Suprapubic skin (tissue), 4 donors: ENCODE measurements at regions not wholly inside any gene's neighbourhood (a gene's known extent, or its start where the extent isn't known, plus 50 kb on each side); places are given as distances from the start of the nearest gene placed in this dataset.

Experiments used
- POLR2A ChIP-seq, 2 donors: fragments of 450-650 bp; IDR thresholded peaks; one replicate each; pipeline ENCODE4 v1.6.1; 2017; ENCODE audit warnings: antibody characterized with exemption in 2 of 2, mild to moderate bottlenecking in 2 of 2, moderate library complexity in 2 of 2
- POLR2AphosphoS5 ChIP-seq, 3 donors: sonication (generic); formaldehyde crosslinking; IDR thresholded peaks; one replicate each; pipeline ENCODE4 v1.6.1; 2017; ENCODE audit warnings: antibody characterized with exemption in 3 of 3
- TF ChIP-seq, protein P1 (sequence below), 2 donors: fragments of 200-600 bp in 1 of 2; fragments of 450-650 bp in 1 of 2; sonication (generic) in 1 of 2; IDR thresholded peaks; one replicate each; pipeline ENCODE4 v1.5.1; 2016 to 2019; ENCODE audit warnings: antibody characterized with exemption in 2 of 2, mild to moderate bottlenecking in 1 of 2, moderate library complexity in 1 of 2

DNA sequence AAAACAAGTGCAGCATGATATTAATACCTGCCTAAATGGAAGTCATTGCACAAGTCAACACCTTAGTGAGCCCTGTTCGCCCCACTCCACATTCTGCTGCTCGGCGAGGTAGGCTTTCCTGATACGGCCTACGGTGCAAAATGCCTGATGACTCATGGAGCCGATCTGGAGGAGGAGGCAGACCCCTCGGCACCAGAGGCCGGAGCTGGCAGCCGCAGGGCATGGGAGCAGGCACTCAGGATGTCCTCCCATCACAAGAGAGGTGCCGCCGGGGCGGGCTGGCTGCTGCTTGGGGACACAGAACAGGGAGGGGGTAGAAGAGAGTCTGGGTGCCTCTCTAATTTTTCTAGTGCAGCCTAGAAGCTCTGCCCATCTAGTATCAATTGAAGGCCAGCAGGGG is 418.5 kb upstream of the MGMT start:
- TF ChIP-seq POLR2A (IDR thresholded peaks at IDR 0.05), result no peak
- no peak for TF ChIP-seq POLR2AphosphoS5 (IDR thresholded peaks at IDR 0.05)
- TF ChIP-seq, protein P1, sequence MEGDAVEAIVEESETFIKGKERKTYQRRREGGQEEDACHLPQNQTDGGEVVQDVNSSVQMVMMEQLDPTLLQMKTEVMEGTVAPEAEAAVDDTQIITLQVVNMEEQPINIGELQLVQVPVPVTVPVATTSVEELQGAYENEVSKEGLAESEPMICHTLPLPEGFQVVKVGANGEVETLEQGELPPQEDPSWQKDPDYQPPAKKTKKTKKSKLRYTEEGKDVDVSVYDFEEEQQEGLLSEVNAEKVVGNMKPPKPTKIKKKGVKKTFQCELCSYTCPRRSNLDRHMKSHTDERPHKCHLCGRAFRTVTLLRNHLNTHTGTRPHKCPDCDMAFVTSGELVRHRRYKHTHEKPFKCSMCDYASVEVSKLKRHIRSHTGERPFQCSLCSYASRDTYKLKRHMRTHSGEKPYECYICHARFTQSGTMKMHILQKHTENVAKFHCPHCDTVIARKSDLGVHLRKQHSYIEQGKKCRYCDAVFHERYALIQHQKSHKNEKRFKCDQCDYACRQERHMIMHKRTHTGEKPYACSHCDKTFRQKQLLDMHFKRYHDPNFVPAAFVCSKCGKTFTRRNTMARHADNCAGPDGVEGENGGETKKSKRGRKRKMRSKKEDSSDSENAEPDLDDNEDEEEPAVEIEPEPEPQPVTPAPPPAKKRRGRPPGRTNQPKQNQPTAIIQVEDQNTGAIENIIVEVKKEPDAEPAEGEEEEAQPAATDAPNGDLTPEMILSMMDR (IDR thresholded peaks at IDR 0.05), result no peak
